BLaER1 (cell line): ENCODE measurements at regions not wholly inside any gene's neighbourhood (a gene's known extent, or its start where the extent isn't known, plus 50 kb on each side); places are given as distances from the start of the nearest gene placed in this dataset.

ENCODE experiments used
- H3K27ac ChIP-seq: shearing (Covaris generic); formaldehyde crosslinking; 2 replicates; pipeline ENCODE4 v1.8.1; 2022
- H3K27me3 ChIP-seq: shearing (Covaris generic); formaldehyde crosslinking; 2 replicates; pipeline ENCODE4 v1.8.1; 2022
- H3K36me3 ChIP-seq: shearing (Covaris generic); formaldehyde crosslinking; 2 replicates; pipeline ENCODE4 v1.8.1; 2022
- H3K4me1 ChIP-seq: shearing (Covaris generic); formaldehyde crosslinking; 2 replicates; pipeline ENCODE4 v1.8.1; 2022
- H3K4me2 ChIP-seq: shearing (Covaris generic); formaldehyde crosslinking; 2 replicates; pipeline ENCODE4 v1.8.1; 2022
- H3K4me3 ChIP-seq: shearing (Covaris generic); formaldehyde crosslinking; 2 replicates; pipeline ENCODE4 v1.8.1; 2022
- H3K9ac ChIP-seq: shearing (Covaris generic); formaldehyde crosslinking; 2 replicates; pipeline ENCODE4 v1.8.1; 2022
- H3K9me3 ChIP-seq: shearing (Covaris generic); formaldehyde crosslinking; 2 replicates; pipeline ENCODE4 v1.8.1; 2022
- H4K20me1 ChIP-seq: shearing (Covaris generic); formaldehyde crosslinking; 2 replicates; pipeline ENCODE4 v1.8.1; 2022
- Cebpa-rat ChIP-seq: shearing (Covaris generic); IDR thresholded peaks from 2 replicates; pipeline ENCODE4 v1.8.1; 2022

DNA sequence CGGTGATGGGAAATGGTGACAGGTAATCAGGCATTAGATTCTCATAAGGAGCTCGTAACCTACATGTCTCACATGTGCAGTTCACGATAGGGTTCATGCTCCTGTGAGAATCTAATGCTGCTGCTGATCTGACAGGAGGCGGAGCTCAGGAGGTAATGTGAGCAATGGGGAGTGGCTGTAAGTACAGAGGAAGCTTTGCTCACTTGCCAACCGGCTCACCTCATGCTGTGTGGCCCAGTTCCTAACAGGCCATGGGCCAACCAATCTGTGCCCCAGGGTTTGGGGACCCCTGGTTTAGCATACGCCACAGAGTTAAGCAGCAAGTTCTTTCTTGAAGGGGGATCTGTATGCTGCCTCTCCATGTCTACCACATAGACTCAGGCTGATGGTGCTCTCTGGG lies 133.1 kb downstream of the IQUB start:
- Histone ChIP-seq H3K36me3 (no peaks in the 10 kb centered on the region), H3K4me2 (no peak overlapping the region), H3K9me3 (no peaks in the 10 kb centered on the region), H3K27ac (no peak overlapping the region), H4K20me1 (no peaks in the 10 kb centered on the region), H3K4me1 (no peaks in the 10 kb centered on the region), H3K4me3 (no peak overlapping the region), H3K9ac (no peak overlapping the region), H3K27me3 (no peaks in the 10 kb centered on the region)
- no peak for TF ChIP-seq Cebpa-rat

GRCh38 chr7:123400196-123400595 lies 134.2 kb downstream of the IQUB start:
- H3K36me3 ChIP-seq: no peaks in the 10 kb centered on the region
- H3K4me2 ChIP-seq: no peak overlapping the region
- no peaks in the 10 kb centered on the region for H3K4me1 ChIP-seq
- no peak overlapping the region for H3K27ac ChIP-seq
- TF ChIP-seq Cebpa-rat: no peak
- H3K9me3 ChIP-seq: no peaks in the 10 kb centered on the region
- H3K27me3 ChIP-seq: no peaks in the 10 kb centered on the region
- no peaks in the 10 kb centered on the region for H4K20me1 ChIP-seq
- H3K9ac ChIP-seq: no peak overlapping the region
- no peak overlapping the region for H3K4me3 ChIP-seq

- H3K36me3 ChIP-seq: no peaks in the 10 kb centered on the region
- no peak overlapping the region for H3K4me2 ChIP-seq
- H3K4me3 ChIP-seq: no peak overlapping the region
- no peaks in the 10 kb centered on the region for H3K27me3 ChIP-seq
- no peaks in the 10 kb centered on the region for H4K20me1 ChIP-seq
- no peak overlapping the region for H3K27ac ChIP-seq
- H3K9ac ChIP-seq: no peak overlapping the region
- H3K4me1 ChIP-seq: no peaks in the 10 kb centered on the region
- no peaks in the 10 kb centered on the region for H3K9me3 ChIP-seq
- no peak for TF ChIP-seq Cebpa-rat
These were observed 135.5 kb downstream of the IQUB start for GRCh38 chr7:123398921-123399320.

DNA sequence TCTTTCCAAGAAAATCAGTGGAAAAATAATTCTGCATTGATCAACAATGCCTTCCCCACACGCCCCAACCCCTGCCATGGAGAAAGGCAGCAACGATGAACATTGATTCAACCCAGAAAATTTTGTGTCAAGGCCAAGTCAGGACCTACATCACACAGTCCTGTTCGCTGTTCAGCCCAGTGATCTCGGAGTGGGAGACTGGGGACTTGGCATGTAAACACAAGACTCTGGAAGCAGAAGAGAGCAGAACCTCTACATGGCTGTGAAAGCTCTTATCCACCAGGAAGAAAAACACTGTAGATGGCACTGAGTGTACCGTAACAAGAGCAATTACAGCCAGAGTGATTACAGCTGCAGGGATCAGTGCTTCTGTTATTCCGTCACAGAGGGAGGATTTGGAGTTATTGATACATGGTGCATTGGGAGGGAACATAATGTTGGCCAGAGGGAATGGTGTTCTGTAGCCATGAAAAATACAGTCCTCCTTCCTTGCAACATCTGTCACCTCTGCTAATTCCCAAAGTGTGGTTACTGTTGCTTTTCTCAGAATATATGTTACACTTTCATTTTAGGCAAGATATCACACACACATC lies 136.6 kb downstream of the IQUB start:
- H4K20me1 ChIP-seq: no peaks in the 10 kb centered on the region
- H3K27me3 ChIP-seq: no peaks in the 10 kb centered on the region
- no peaks in the 10 kb centered on the region for H3K9me3 ChIP-seq
- H3K4me2 ChIP-seq: no peak overlapping the region
- H3K36me3 ChIP-seq: no peaks in the 10 kb centered on the region
- no peak for TF ChIP-seq Cebpa-rat
- H3K27ac ChIP-seq: no peak overlapping the region
- no peak overlapping the region for H3K4me3 ChIP-seq
- no peak overlapping the region for H3K9ac ChIP-seq
- no peaks in the 10 kb centered on the region for H3K4me1 ChIP-seq

GRCh38 chr7:123393623-123394022 lies 140.8 kb downstream of the IQUB start:
- H3K4me2 ChIP-seq: no peak overlapping the region
- H3K4me1 ChIP-seq: no peaks in the 10 kb centered on the region
- TF ChIP-seq Cebpa-rat: no peak
- H3K4me3 ChIP-seq: no peak overlapping the region
- H4K20me1 ChIP-seq: no peaks in the 10 kb centered on the region
- no peak overlapping the region for H3K27ac ChIP-seq
- no peak overlapping the region for H3K9ac ChIP-seq
- no peaks in the 10 kb centered on the region for H3K36me3 ChIP-seq
- no peaks in the 10 kb centered on the region for H3K27me3 ChIP-seq
- no peaks in the 10 kb centered on the region for H3K9me3 ChIP-seq

- H3K36me3 ChIP-seq: no peaks in the 10 kb centered on the region
- no peak overlapping the region for H3K9ac ChIP-seq
- no peaks in the 10 kb centered on the region for H4K20me1 ChIP-seq
- no peak overlapping the region for H3K27ac ChIP-seq
- H3K4me2 ChIP-seq: no peak overlapping the region
- no peaks in the 10 kb centered on the region for H3K4me1 ChIP-seq
- H3K9me3 ChIP-seq: no peaks in the 10 kb centered on the region
- no peak for TF ChIP-seq Cebpa-rat
- H3K27me3 ChIP-seq: no peaks in the 10 kb centered on the region
- no peak overlapping the region for H3K4me3 ChIP-seq
These were observed 162.0 kb downstream of the IQUB start for GRCh38 chr7:123372368-123372767.

DNA sequence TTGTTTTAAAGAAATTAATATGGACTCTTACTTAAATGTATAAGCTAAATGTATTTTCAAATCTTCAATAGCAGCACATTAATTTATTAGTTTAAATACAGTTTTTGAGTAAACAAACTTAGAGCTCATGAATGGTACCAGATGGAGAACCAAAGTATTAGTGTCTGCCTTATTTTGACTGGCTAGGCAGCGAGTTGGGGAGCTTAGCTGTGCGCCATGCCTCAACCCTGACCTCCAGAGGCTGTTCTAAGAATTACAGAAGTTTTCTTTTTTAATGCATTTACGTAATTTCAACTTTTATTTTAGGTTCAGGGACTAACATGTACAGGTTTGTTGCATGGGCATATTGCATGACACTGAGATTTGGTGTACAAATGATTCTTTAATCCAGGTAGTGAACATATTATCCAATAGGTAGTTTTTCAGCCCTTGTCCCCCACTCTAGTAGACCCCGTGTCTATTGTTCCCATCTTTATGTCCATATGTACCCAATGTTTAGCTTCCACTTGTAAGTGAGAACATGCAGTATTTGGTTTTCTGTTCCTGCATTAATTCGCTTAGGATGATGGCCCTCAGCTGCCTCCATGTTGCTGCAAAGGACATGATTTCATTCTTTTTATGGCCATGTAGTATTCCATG lies 166.8 kb downstream of the IQUB start:
- TF ChIP-seq Cebpa-rat: no peak
- no peaks in the 10 kb centered on the region for H4K20me1 ChIP-seq
- no peaks in the 10 kb centered on the region for H3K27me3 ChIP-seq
- H3K9ac ChIP-seq: no peak overlapping the region
- H3K4me1 ChIP-seq: no peaks in the 10 kb centered on the region
- H3K27ac ChIP-seq: no peak overlapping the region
- no peaks in the 10 kb centered on the region for H3K36me3 ChIP-seq
- H3K9me3 ChIP-seq: no peaks in the 10 kb centered on the region
- no peak overlapping the region for H3K4me3 ChIP-seq
- H3K4me2 ChIP-seq: no peak overlapping the region

DNA sequence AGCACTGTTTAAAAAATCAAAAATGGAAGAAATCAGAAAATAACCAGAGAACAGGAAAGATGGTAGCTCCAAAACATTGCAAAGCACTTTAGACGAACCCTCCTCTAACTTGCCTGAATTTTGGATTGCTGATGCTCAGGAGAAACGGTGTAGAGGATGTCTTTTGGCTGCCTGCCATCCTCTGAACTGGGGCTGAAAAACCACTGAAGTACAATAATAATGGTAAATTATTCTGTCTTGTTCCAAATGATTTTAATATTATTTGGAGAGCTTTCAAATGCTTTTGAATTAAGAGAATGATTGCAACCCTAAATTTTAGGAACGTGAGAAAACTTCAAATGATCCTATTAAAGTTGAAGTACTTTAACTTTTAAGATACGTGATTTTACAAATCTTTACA lies 167.3 kb upstream of the SLC13A1 start:
- Histone ChIP-seq H3K4me2 (no peak overlapping the region), H3K27me3 (no peaks in the 10 kb centered on the region), H3K9me3 (no peaks in the 10 kb centered on the region), H3K36me3 (no peaks in the 10 kb centered on the region), H3K4me1 (no peaks in the 10 kb centered on the region), H3K9ac (no peak overlapping the region), H4K20me1 (no peaks in the 10 kb centered on the region), H3K27ac (no peak overlapping the region), H3K4me3 (no peak overlapping the region)
- no peak for TF ChIP-seq Cebpa-rat

GRCh38 chr7:123366626-123367025 lies 166.9 kb upstream of the SLC13A1 start:
- H3K9ac ChIP-seq: no peak overlapping the region
- H3K9me3 ChIP-seq: no peaks in the 10 kb centered on the region
- TF ChIP-seq Cebpa-rat: no peak
- H3K4me3 ChIP-seq: no peak overlapping the region
- H3K36me3 ChIP-seq: no peaks in the 10 kb centered on the region
- H3K27ac ChIP-seq: no peak overlapping the region
- no peaks in the 10 kb centered on the region for H3K27me3 ChIP-seq
- no peaks in the 10 kb centered on the region for H4K20me1 ChIP-seq
- H3K4me1 ChIP-seq: no peaks in the 10 kb centered on the region
- no peak overlapping the region for H3K4me2 ChIP-seq

GRCh38 chr7:123360631-123361030 lies 160.9 kb upstream of the SLC13A1 start:
- H3K9ac ChIP-seq: no peak overlapping the region
- H4K20me1 ChIP-seq: no peaks in the 10 kb centered on the region
- no peak overlapping the region for H3K27ac ChIP-seq
- no peak overlapping the region for H3K4me3 ChIP-seq
- no peaks in the 10 kb centered on the region for H3K27me3 ChIP-seq
- H3K9me3 ChIP-seq: no peaks in the 10 kb centered on the region
- H3K4me1 ChIP-seq: peaks cover 5% of the 10 kb centered on the region
- no peak overlapping the region for H3K4me2 ChIP-seq
- H3K36me3 ChIP-seq: no peaks in the 10 kb centered on the region
- TF ChIP-seq Cebpa-rat: no peak
